Liver (tissue), 8 donors: ENCODE measurements at regions not wholly inside any gene's neighbourhood (a gene's known extent, or its start where the extent isn't known, plus 50 kb on each side); places are given as distances from the start of the nearest gene placed in this dataset.

Experiments
- DNase-seq: peaks from one replicate; pipeline ENCODE4 v3.0.0-alpha.2; 2017; ENCODE audit warnings: low spot score
- H3K27ac ChIP-seq, 2 donors: one replicate each; pipeline ENCODE4 v1.7.0; 2013; ENCODE audit warnings: inconsistent platforms in 2 of 2, low read length in 2 of 2, control low read depth in 1 of 2, low read depth in 1 of 2, mild to moderate bottlenecking in 1 of 2
- H3K27me3 ChIP-seq, 4 donors: one replicate each; pipeline versions ENCODE4 v1.6.1 to v1.7.0; 2013; ENCODE audit warnings: low read length in 3 of 4, inconsistent platforms in 1 of 4, mild to moderate bottlenecking in 1 of 4, moderate library complexity in 1 of 4; ENCODE audit not compliant: control insufficient read depth in 4 of 4, insufficient read depth in 4 of 4
- H3K36me3 ChIP-seq, 4 donors: one replicate each; pipeline versions ENCODE4 v1.6.1 to v1.7.0; 2013; ENCODE audit warnings: low read length in 3 of 4, mild to moderate bottlenecking in 3 of 4, low read depth in 1 of 4, moderate library complexity in 1 of 4; ENCODE audit not compliant: control insufficient read depth in 4 of 4, insufficient read depth in 3 of 4
- H3K4me1 ChIP-seq, 4 donors: one replicate each; pipeline versions ENCODE4 v1.6.1 to v1.7.0; 2013; ENCODE audit warnings: low read length in 3 of 4, mild to moderate bottlenecking in 3 of 4, moderate library complexity in 1 of 4; ENCODE audit not compliant: control insufficient read depth in 4 of 4, insufficient read depth in 4 of 4
- H3K4me3 ChIP-seq, 3 donors: one replicate each; pipeline versions ENCODE4 v1.6.1 to v1.7.0; 2013; ENCODE audit warnings: low read length in 3 of 3, control low read depth in 1 of 3, low read depth in 1 of 3, mild to moderate bottlenecking in 1 of 3
- H3K9ac ChIP-seq, 2 donors: one replicate each; pipeline ENCODE4 v1.7.0; 2013; ENCODE audit warnings: low read length in 2 of 2, mild to moderate bottlenecking in 2 of 2, moderate library complexity in 2 of 2, control low read depth in 1 of 2, low read depth in 1 of 2
- H3K9me3 ChIP-seq, 4 donors: one replicate each; pipeline versions ENCODE4 v1.6.1 to v1.7.0; 2013; ENCODE audit warnings: low read length in 3 of 4; ENCODE audit not compliant: control insufficient read depth in 4 of 4
- CTCF ChIP-seq: fragments of 150-350 bp; IDR thresholded peaks from 2 replicates; pipeline ENCODE4 v1.5.1; 2017; ENCODE audit warnings: improper control_type of control experiment, low read depth, low read length; ENCODE audit not compliant: missing input control
- EGR1 ChIP-seq, 2 donors: IDR thresholded peaks; 2 replicates each; pipeline ENCODE4 v1.6.1; 2016 to 2018; ENCODE audit warnings: antibody characterized with exemption in 2 of 2, low read depth in 2 of 2
- FOXA1 ChIP-seq: IDR thresholded peaks from 2 replicates; pipeline ENCODE4 v1.6.1; 2016; ENCODE audit warnings: antibody characterized with exemption
- FOXA2 ChIP-seq: IDR thresholded peaks from 2 replicates; pipeline ENCODE4 v1.6.1; 2016; ENCODE audit warnings: antibody characterized with exemption
- GABPA ChIP-seq, 2 donors: IDR thresholded peaks in 1 of 2; conservative IDR thresholded peaks in 1 of 2; 2 replicates each; pipeline ENCODE4 v1.6.1; 2016; ENCODE audit warnings: antibody characterized with exemption in 2 of 2, mild to moderate bottlenecking in 1 of 2, moderate library complexity in 1 of 2
- HNF4A ChIP-seq, 2 donors: conservative IDR thresholded peaks; 2 replicates each; pipeline ENCODE4 v1.6.1; 2016; ENCODE audit warnings: antibody characterized with exemption in 2 of 2, mild to moderate bottlenecking in 2 of 2
- HNF4G ChIP-seq: IDR thresholded peaks from 2 replicates; pipeline ENCODE4 v1.6.1; 2016; ENCODE audit warnings: antibody characterized with exemption
- JUND ChIP-seq, 2 donors: IDR thresholded peaks; 2 replicates each; pipeline ENCODE4 v1.6.1; 2016; ENCODE audit warnings: antibody characterized with exemption in 2 of 2
- MAX ChIP-seq: IDR thresholded peaks from 2 replicates; pipeline ENCODE4 v1.6.1; 2016; ENCODE audit warnings: antibody characterized with exemption
- NR2F2 ChIP-seq: IDR thresholded peaks from 2 replicates; pipeline ENCODE4 v1.6.1; 2016; ENCODE audit warnings: antibody characterized with exemption
- RAD21 ChIP-seq, 2 donors: IDR thresholded peaks; 2 replicates each; pipeline ENCODE4 v1.6.1; 2016; ENCODE audit warnings: antibody characterized with exemption in 2 of 2, mild to moderate bottlenecking in 2 of 2
- REST ChIP-seq: IDR thresholded peaks from 2 replicates; pipeline ENCODE4 v1.6.1; 2016; ENCODE audit warnings: antibody characterized with exemption, mild to moderate bottlenecking
- RXRA ChIP-seq, 2 donors: IDR thresholded peaks; 2 replicates each; pipeline ENCODE4 v1.6.1; 2017 to 2018; ENCODE audit warnings: antibody characterized with exemption in 2 of 2, mild to moderate bottlenecking in 1 of 2
- SP1 ChIP-seq: IDR thresholded peaks from 2 replicates; pipeline ENCODE4 v1.6.1; 2018; ENCODE audit warnings: antibody characterized with exemption, mild to moderate bottlenecking
- TAF1 ChIP-seq: conservative IDR thresholded peaks from 2 replicates; pipeline ENCODE4 v1.6.1; 2016; ENCODE audit warnings: antibody characterized with exemption, mild to moderate bottlenecking
- YY1 ChIP-seq: IDR thresholded peaks from 2 replicates; pipeline ENCODE4 v1.6.1; 2016; ENCODE audit warnings: antibody characterized with exemption, mild to moderate bottlenecking
- WGBS: extraction: QIAGEN DNeasy Blood & Tissue Kit; methylation state at CpG from one replicate; pipeline ENCODE4 v1.1.7; 2013; 5-methylcytosine and 5-hydroxymethylcytosine counted together
- TF ChIP-seq, protein P1 (sequence below): IDR thresholded peaks from 2 replicates; pipeline ENCODE4 v1.6.1; 2016; ENCODE audit warnings: antibody characterized with exemption
- TF ChIP-seq, protein P2 (sequence below): IDR thresholded peaks from 2 replicates; pipeline ENCODE4 v1.6.1; 2016; ENCODE audit warnings: antibody characterized with exemption
- donor health status: healthy.
- donor health status: healthy.
- donor health status: healthy.
- donor health status: healthy.
- donor health status: healthy.

DNA sequence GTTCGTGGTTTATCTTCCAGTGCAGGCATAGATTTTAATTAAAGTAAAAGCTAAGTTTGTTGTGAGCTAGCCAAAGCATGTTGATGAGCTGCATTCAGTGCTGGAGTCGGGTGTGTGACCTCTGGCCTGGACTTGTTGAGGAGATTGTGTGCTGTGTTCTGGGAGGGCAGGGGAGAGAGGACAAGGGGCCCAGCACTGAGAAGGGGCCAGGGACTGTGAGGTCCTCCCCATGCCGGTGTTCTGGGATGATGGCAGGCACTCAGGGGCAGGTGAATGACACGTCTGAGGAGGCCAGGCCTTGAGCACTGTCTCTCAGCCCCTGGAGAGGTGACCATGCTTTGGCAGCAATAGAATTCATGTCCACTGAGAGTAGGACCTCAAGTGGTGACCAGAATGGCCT, 97.9 kb downstream of the FOXF2 start:
- WGBS: 80% methylated on average over 4 of the region's 4 CpGs
- DNase-seq: no peak
- Histone ChIP-seq H3K4me3 (no peak overlapping the region), H3K27me3 (no peaks in the 10 kb centered on the region), H3K9me3 (no peaks in the 10 kb centered on the region), H3K9ac (no peak overlapping the region), H3K36me3 (no peaks in the 10 kb centered on the region), H3K27ac (no peak overlapping the region), H3K4me1 (no peaks in the 10 kb centered on the region)
- TF ChIP-seq TAF1 (no peak), MAX (no peak), GABPA (IDR thresholded peaks at IDR 0.05 in 1 of 2, conservative IDR thresholded peaks at IDR 0.05 in 1 of 2) (no peak), JUND (IDR thresholded peaks at IDR 0.05) (no peak), NR2F2 (no peak)
- TF ChIP-seq, protein P1, sequence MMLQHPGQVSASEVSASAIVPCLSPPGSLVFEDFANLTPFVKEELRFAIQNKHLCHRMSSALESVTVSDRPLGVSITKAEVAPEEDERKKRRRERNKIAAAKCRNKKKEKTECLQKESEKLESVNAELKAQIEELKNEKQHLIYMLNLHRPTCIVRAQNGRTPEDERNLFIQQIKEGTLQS: no peak
- TF ChIP-seq, protein P2, sequence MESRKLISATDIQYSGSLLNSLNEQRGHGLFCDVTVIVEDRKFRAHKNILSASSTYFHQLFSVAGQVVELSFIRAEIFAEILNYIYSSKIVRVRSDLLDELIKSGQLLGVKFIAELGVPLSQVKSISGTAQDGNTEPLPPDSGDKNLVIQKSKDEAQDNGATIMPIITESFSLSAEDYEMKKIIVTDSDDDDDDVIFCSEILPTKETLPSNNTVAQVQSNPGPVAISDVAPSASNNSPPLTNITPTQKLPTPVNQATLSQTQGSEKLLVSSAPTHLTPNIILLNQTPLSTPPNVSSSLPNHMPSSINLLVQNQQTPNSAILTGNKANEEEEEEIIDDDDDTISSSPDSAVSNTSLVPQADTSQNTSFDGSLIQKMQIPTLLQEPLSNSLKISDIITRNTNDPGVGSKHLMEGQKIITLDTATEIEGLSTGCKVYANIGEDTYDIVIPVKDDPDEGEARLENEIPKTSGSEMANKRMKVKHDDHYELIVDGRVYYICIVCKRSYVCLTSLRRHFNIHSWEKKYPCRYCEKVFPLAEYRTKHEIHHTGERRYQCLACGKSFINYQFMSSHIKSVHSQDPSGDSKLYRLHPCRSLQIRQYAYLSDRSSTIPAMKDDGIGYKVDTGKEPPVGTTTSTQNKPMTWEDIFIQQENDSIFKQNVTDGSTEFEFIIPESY: no peak

GRCh38 chr6:1491025-1491424, 101.6 kb downstream of the FOXF2 start:
- H3K27me3 ChIP-seq: no peaks in the 10 kb centered on the region
- no peak overlapping the region for H3K4me3 ChIP-seq
- no peak for DNase-seq
- 95% methylated on average over 11 of the region's 11 CpGs for WGBS
- no peak overlapping the region for H3K27ac ChIP-seq
- H3K9ac ChIP-seq: no peak overlapping the region
- H3K4me1 ChIP-seq: no peaks in the 10 kb centered on the region
- no peaks in the 10 kb centered on the region for H3K36me3 ChIP-seq
- H3K9me3 ChIP-seq: no peaks in the 10 kb centered on the region
- TF ChIP-seq SP1 (no peak), REST (no peak), FOXA2 (no peak), TAF1 (no peak), GABPA (IDR thresholded peaks at IDR 0.05 in 1 of 2, conservative IDR thresholded peaks at IDR 0.05 in 1 of 2) (no peak), RAD21 (IDR thresholded peaks at IDR 0.05) (no peak), YY1 (no peak), EGR1 (IDR thresholded peaks at IDR 0.05; ENCODE audit: low read depth in 2 of 2) (no peak), FOXA1 (no peak), HNF4A (conservative IDR thresholded peaks at IDR 0.05) (no peak), HNF4G (no peak), RXRA (IDR thresholded peaks at IDR 0.05) (no peak), CTCF (no peak), NR2F2 (no peak)
- TF ChIP-seq, protein P2: no peak
- TF ChIP-seq, protein P1: no peak
